Muscle layer of duodenum (tissue), 2 donors: ENCODE measurements at regions not wholly inside any gene's neighbourhood (a gene's known extent, or its start where the extent isn't known, plus 50 kb on each side); places are given as distances from the start of the nearest gene placed in this dataset.
"Not testable (repeated sequence)": the region's sequence is repeated elsewhere in the genome, so short reads cannot be mapped to it uniquely, and the experiment has no call there.

ENCODE experiments used
- H3K27ac ChIP-seq: one replicate; pipeline ENCODE4 v1.7.0; 2013; ENCODE audit warnings: mild to moderate bottlenecking, low read length
- H3K27me3 ChIP-seq: one replicate; pipeline ENCODE4 v1.7.0; 2013; ENCODE audit warnings: low read depth, mild to moderate bottlenecking, control low read depth, low read length
- H3K36me3 ChIP-seq, 2 donors: one replicate each; pipeline ENCODE4 v1.7.0; 2013; ENCODE audit warnings: low read length in 2 of 2, control low read depth in 1 of 2, mild to moderate bottlenecking in 1 of 2; ENCODE audit not compliant: insufficient read depth in 2 of 2, control insufficient read depth in 1 of 2
- H3K4me1 ChIP-seq, 2 donors: one replicate each; pipeline ENCODE4 v1.7.0; 2013; ENCODE audit warnings: low read length in 2 of 2, mild to moderate bottlenecking in 2 of 2, control low read depth in 1 of 2, moderate library complexity in 1 of 2; ENCODE audit not compliant: insufficient read depth in 2 of 2, control insufficient read depth in 1 of 2
- H3K4me3 ChIP-seq, 2 donors: one replicate each; pipeline ENCODE4 v1.7.0; 2013; ENCODE audit warnings: low read length in 2 of 2, low read depth in 1 of 2, mild to moderate bottlenecking in 1 of 2
- H3K9me3 ChIP-seq, 2 donors: one replicate each; pipeline ENCODE4 v1.7.0; 2013; ENCODE audit warnings: low read length in 2 of 2, control low read depth in 1 of 2, mild to moderate bottlenecking in 1 of 2; ENCODE audit not compliant: control insufficient read depth in 1 of 2
- donor health status: healthy.

- H3K27me3 ChIP-seq, result no peaks in the 10 kb centered on the region
- H3K27ac ChIP-seq, result no peak overlapping the region
- no peak overlapping the region for H3K4me3 ChIP-seq
- H3K36me3 ChIP-seq, result no peaks in the 10 kb centered on the region
- no peaks in the 10 kb centered on the region for H3K9me3 ChIP-seq
- no peaks in the 10 kb centered on the region for H3K4me1 ChIP-seq
Observed at GRCh38 chr6:159425421-159425820, 256.2 kb downstream of the FNDC1 start.

DNA sequence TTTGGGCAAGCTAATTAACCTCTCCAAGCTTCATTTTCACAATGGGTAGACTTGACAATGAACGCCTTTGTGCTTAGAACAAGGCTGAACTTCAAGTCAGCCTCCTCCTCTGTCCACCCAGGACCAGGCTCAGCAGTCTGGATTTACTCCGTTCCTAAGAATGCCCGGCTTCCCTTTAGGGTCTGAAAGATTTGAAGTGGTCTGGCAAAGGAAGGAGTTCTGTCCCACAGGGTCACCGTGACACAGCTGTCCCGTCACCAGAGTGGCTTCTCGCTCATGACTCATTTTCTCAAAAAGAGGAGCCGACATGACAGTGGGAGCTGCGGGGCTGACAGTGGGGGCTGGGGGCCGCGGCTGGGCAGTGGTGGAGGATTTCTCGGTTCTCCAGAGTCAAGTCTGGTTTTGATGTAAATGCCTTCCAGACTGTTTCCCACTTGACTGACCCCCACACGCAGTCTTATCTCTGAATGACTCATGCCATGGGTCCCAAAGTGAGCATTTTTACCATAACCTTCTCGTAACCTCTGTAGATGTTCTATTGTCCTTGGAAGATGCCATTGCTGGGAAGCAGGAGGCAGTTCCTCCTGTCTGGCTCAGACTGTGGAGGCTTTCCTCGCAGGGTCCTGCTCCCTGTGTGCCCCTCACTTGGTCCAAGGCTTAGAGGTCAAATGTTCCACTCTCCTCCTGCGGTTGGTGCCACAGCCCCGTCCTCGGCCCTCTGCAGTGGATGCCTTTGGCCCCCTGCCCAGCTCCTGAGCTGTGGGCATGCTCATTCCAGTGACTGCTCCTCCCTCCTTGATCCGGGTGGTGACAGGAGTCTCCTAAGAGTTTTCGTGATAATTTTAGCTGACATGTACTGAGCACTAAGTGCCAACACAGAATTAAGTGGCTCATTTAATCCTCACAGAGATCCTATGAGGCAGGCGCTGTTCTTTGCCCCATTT, 253.1 kb downstream of the FNDC1 start:
- no peak overlapping the region for H3K4me3 ChIP-seq
- H3K9me3 ChIP-seq, result no peaks in the 10 kb centered on the region
- H3K27me3 ChIP-seq, result no peaks in the 10 kb centered on the region
- no peaks in the 10 kb centered on the region for H3K36me3 ChIP-seq
- no peak overlapping the region for H3K27ac ChIP-seq
- H3K4me1 ChIP-seq, result no peaks in the 10 kb centered on the region

DNA sequence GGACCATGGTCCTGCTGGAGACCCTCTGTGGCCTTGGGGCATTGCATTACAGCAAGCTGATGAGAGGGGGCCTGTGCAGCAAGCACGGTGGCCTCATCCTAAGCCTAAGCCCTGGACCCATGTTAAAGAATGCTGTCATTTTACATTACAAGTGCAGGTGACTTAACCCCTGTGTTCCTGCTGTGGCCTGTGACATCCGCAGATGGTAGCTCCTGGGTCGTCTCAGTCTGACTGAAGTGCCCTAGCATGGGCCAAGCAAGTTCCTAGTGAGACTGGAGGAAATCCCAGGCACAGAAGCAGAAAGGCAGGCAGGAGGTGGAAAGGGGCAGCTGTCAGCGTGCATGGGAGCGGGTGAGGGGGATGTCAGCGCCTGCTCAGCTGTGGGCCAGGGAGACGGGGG, 252.4 kb downstream of the FNDC1 start:
- H3K27ac ChIP-seq, result no peak overlapping the region
- H3K36me3 ChIP-seq, result no peaks in the 10 kb centered on the region
- no peaks in the 10 kb centered on the region for H3K27me3 ChIP-seq

DNA sequence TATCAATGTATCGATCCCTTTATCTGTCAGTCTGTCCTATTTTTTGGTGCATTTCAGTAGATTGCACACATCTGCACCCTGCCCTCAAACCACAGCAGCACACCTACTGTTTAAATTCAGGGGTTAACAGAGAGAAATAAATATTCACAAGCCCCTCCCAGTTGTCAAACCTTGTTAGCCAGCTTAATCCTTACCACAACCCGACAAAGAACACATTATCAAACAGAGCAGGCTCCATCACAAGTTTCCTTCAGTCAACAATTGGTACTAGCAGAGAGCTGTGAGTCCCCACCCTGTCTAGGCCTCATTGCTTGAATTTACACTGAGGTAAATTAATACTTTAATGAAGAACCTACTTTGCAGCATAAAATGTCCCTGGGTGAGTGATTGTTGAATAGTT, 249.8 kb downstream of the FNDC1 start:
- no peak overlapping the region for H3K4me3 ChIP-seq
- no peaks in the 10 kb centered on the region for H3K36me3 ChIP-seq
- peaks cover 7 to 10% of the 10 kb centered on the region in 2 donors for H3K9me3 ChIP-seq
- no peaks in the 10 kb centered on the region for H3K4me1 ChIP-seq
- H3K27ac ChIP-seq, result no peak overlapping the region
- H3K27me3 ChIP-seq, result no peaks in the 10 kb centered on the region

More for the DNA sequence above, 252.4 kb downstream of the FNDC1 start:
- Histone ChIP-seq H3K4me3 (no peak overlapping the region), H3K9me3 (no peaks in the 10 kb centered on the region), H3K4me1 (no peaks in the 10 kb centered on the region)

- Histone ChIP-seq H3K4me1 (no peaks in the 10 kb centered on the region), H3K4me3 (no peak overlapping the region), H3K36me3 (no peaks in the 10 kb centered on the region), H3K9me3 (peaks cover 7 to 13% of the 10 kb centered on the region in 2 donors), H3K27ac (no peak overlapping the region), H3K27me3 (no peaks in the 10 kb centered on the region)
Observed at GRCh38 chr6:159416891-159417560, 247.8 kb downstream of the FNDC1 start.

GRCh38 chr6:159415540-159415939, 246.3 kb downstream of the FNDC1 start:
- Histone ChIP-seq H3K27me3 (no peaks in the 10 kb centered on the region), H3K4me1 (no peaks in the 10 kb centered on the region), H3K36me3 (no peaks in the 10 kb centered on the region), H3K27ac (no peak overlapping the region), H3K9me3 (peaks cover 9 to 13% of the 10 kb centered on the region in 2 donors), H3K4me3 (no peak overlapping the region)

DNA sequence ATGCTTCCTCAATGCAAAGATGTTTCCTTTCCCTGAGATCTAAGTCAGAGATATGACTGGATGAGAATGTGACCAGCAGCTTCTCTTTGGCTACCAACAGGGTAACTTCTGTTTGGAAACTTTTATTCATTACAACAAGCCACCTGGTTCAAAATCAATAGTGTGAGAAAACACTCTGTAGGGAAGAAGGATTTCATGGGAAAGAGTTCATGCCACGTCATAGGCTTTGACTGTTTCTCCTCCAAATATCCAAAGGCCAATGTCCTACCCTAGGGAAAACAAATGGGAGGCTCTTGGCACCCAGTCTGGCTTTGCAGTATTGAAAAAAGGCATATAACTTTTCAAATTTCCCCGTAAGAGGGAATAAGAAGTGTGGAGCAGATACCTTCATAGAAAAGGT, 245.5 kb downstream of the FNDC1 start:
- no peaks in the 10 kb centered on the region for H3K36me3 ChIP-seq
- no peak overlapping the region for H3K4me3 ChIP-seq
- no peaks in the 10 kb centered on the region for H3K27me3 ChIP-seq
- no peaks in the 10 kb centered on the region for H3K4me1 ChIP-seq
- no peak overlapping the region for H3K27ac ChIP-seq
- peaks cover 11 to 16% of the 10 kb centered on the region in 2 donors for H3K9me3 ChIP-seq

DNA sequence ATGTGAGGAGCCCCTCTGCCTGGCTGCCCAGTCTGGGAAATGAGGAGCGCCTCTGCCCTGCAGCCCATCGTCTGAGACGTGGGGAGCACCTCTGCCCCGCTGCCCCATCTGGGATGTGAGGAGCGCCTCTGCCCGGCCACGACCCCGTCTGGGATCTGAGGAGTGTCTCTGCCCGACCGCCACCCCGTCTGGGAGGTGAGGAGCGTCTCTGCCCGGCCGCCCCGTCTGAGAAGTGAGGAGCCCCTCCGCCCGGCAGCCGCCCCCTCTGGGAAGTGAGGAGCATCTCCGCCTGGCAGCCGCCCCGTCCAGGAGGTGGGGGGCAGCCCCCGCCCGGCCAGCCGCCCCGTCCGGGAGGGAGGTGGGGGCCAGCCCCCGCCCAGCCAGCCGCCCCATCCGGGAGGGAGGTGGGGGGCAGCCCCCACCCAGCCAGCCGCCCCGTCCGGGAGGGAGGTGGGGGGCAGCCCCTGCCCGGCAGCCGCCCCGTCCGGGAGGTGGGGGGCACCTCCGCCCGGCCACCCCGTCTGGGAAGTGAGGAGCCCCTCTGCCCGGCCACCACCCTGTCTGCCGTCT, 238.1 kb downstream of the FNDC1 start:
- not testable (repeated sequence) for H3K9me3 ChIP-seq, H3K4me1 ChIP-seq, H3K27ac ChIP-seq, H3K27me3 ChIP-seq, H3K36me3 ChIP-seq, H3K4me3 ChIP-seq

GRCh38 chr6:159404296-159404695, 235.1 kb downstream of the FNDC1 start:
- no peaks in the 10 kb centered on the region for H3K4me1 ChIP-seq
- no peak overlapping the region for H3K4me3 ChIP-seq
- no peaks in the 10 kb centered on the region for H3K27me3 ChIP-seq
- no peaks in the 10 kb centered on the region for H3K9me3 ChIP-seq
- no peak overlapping the region for H3K27ac ChIP-seq
- H3K36me3 ChIP-seq, result no peaks in the 10 kb centered on the region

DNA sequence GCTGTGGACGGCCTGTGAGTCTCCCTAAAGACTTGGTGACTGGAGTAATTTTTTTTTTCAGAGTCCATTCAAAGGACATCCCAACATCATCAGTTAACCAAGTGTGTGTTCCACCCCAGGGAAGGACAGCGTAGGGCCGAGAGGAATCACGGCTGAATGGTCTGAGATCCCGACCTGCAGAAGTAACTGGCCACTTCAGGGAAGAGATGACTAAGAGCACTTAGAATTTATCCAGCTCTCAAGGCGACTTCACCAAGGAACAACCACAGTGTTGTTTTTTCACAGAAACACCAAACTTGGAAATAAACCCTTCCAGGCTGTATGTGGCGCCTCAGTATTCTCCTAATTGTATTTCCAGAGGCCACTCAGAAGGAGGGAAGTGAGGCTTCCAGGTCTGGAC, 231.6 kb downstream of the FNDC1 start:
- Histone ChIP-seq H3K27ac (no peak overlapping the region), H3K4me1 (no peaks in the 10 kb centered on the region), H3K36me3 (no peaks in the 10 kb centered on the region), H3K27me3 (no peaks in the 10 kb centered on the region), H3K9me3 (no peaks in the 10 kb centered on the region), H3K4me3 (no peak overlapping the region)

- no peaks in the 10 kb centered on the region for H3K36me3 ChIP-seq
- no peaks in the 10 kb centered on the region for H3K9me3 ChIP-seq
- H3K4me3 ChIP-seq, result no peak overlapping the region
- H3K4me1 ChIP-seq, result no peaks in the 10 kb centered on the region
- no peak overlapping the region for H3K27ac ChIP-seq
- no peaks in the 10 kb centered on the region for H3K27me3 ChIP-seq
Observed at GRCh38 chr6:159399751-159400221, 230.6 kb downstream of the FNDC1 start.
